ENCODE measurements at regions not wholly inside any gene's neighbourhood (a gene's known extent, or its start where the extent isn't known, plus 50 kb on each side); places are given as distances from the start of the nearest gene placed in this dataset.
A peak's percentile ranks its signal among the peaks of the same experiment; 100 is the strongest.

GRCh38 chr11:62025487-62026105 lies 58.2 kb upstream of the FTH1 start:
- TF ChIP-seq, protein P1, sequence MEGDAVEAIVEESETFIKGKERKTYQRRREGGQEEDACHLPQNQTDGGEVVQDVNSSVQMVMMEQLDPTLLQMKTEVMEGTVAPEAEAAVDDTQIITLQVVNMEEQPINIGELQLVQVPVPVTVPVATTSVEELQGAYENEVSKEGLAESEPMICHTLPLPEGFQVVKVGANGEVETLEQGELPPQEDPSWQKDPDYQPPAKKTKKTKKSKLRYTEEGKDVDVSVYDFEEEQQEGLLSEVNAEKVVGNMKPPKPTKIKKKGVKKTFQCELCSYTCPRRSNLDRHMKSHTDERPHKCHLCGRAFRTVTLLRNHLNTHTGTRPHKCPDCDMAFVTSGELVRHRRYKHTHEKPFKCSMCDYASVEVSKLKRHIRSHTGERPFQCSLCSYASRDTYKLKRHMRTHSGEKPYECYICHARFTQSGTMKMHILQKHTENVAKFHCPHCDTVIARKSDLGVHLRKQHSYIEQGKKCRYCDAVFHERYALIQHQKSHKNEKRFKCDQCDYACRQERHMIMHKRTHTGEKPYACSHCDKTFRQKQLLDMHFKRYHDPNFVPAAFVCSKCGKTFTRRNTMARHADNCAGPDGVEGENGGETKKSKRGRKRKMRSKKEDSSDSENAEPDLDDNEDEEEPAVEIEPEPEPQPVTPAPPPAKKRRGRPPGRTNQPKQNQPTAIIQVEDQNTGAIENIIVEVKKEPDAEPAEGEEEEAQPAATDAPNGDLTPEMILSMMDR (IDR thresholded peaks at IDR 0.05) = no peak
- TF ChIP-seq POLR2AphosphoS5 (IDR thresholded peaks at IDR 0.05) = peak; percentile 75 to 85
- no peak for TF ChIP-seq POLR2A (IDR thresholded peaks at IDR 0.05; ENCODE audit: low read depth)

All from esophagus muscularis mucosa (tissue), 3 donors.